ENCODE measurements at regions not wholly inside any gene's neighbourhood (a gene's known extent, or its start where the extent isn't known, plus 50 kb on each side); places are given as distances from the start of the nearest gene placed in this dataset.
"Not testable (repeated sequence)": the region's sequence is repeated elsewhere in the genome, so short reads cannot be mapped to it uniquely, and the experiment has no call there.

- no peak for DNase-seq
- intact Hi-C loops (cut with micrococcal nuclease): no loop called here
Measured at GRCh38 chr5:92885950-92886349, 695.1 kb downstream of the NR2F1-AS1 start.

GRCh38 chr5:92884469-92884868 is 696.5 kb downstream of the NR2F1-AS1 start:
- ATAC-seq (no peak), DNase-seq (no peak)
- intact Hi-C loops (cut with micrococcal nuclease): no loop called here

More at GRCh38 chr5:92885950-92886349, 695.1 kb downstream of the NR2F1-AS1 start:
- ATAC-seq: no peak

- intact Hi-C loops (cut with micrococcal nuclease): no loop called here
- DNase-seq: no peak
Measured at GRCh38 chr5:92879806-92880543, 701.0 kb downstream of the NR2F1-AS1 start.

GRCh38 chr5:92874790-92875189 is 706.2 kb downstream of the NR2F1-AS1 start:
- no peak for DNase-seq
- intact Hi-C loops (cut with micrococcal nuclease): no loop called here
- ATAC-seq: no peak

More at GRCh38 chr5:92879806-92880543, 701.0 kb downstream of the NR2F1-AS1 start:
- ATAC-seq: no peak

GRCh38 chr5:92868442-92868841 is 712.6 kb downstream of the NR2F1-AS1 start:
- DNase-seq (no peak), ATAC-seq (no peak)
- intact Hi-C loops (cut with micrococcal nuclease): no loop called here

- intact Hi-C loops (cut with micrococcal nuclease): no loop called here
- ATAC-seq: no peak
Measured at GRCh38 chr5:92864591-92864990, 716.4 kb downstream of the NR2F1-AS1 start.

GRCh38 chr5:92863666-92864065 is 717.4 kb downstream of the NR2F1-AS1 start:
- DNase-seq (no peak), ATAC-seq (no peak)
- intact Hi-C loops (cut with micrococcal nuclease): no loop called here

More at GRCh38 chr5:92864591-92864990, 716.4 kb downstream of the NR2F1-AS1 start:
- DNase-seq: no peak

GRCh38 chr5:92861531-92862285 is 719.3 kb downstream of the NR2F1-AS1 start:
- no peak for ATAC-seq

GRCh38 chr5:92860061-92860460 is 721.0 kb downstream of the NR2F1-AS1 start:
- intact Hi-C loops (cut with micrococcal nuclease): no loop called here
- DNase-seq (no peak), ATAC-seq (no peak)

More at GRCh38 chr5:92861531-92862285, 719.3 kb downstream of the NR2F1-AS1 start:
- no peak for DNase-seq
- intact Hi-C loops (cut with micrococcal nuclease): no loop called here

GRCh38 chr5:92852219-92852618 is 728.8 kb downstream of the NR2F1-AS1 start:
- intact Hi-C loops (cut with micrococcal nuclease): no loop called here
- ATAC-seq (no peak), DNase-seq (no peak)

GRCh38 chr5:92850886-92851285 is 730.1 kb downstream of the NR2F1-AS1 start:
- no peak for ATAC-seq

GRCh38 chr5:92849756-92850155 is 731.3 kb downstream of the NR2F1-AS1 start:
- ATAC-seq: no peak
- no peak for DNase-seq
- intact Hi-C loops (cut with micrococcal nuclease): no loop called here

More at GRCh38 chr5:92850886-92851285, 730.1 kb downstream of the NR2F1-AS1 start:
- intact Hi-C loops (cut with micrococcal nuclease): no loop called here
- no peak for DNase-seq

GRCh38 chr5:92841604-92842155 is 739.3 kb downstream of the NR2F1-AS1 start:
- intact Hi-C loops (cut with micrococcal nuclease): no loop called here
- no peak for ATAC-seq
- DNase-seq: no peak

GRCh38 chr5:92838253-92838652 is 742.8 kb downstream of the NR2F1-AS1 start:
- no peak for DNase-seq
- intact Hi-C loops (cut with micrococcal nuclease): no loop called here
- no peak for ATAC-seq

- DNase-seq (no peak), ATAC-seq (no peak)
- intact Hi-C loops (cut with micrococcal nuclease): loop anchor here (2.0 kb wide), 1 partner anchor 528 kb away; no protein-coding TSS in a partner anchor
Measured at GRCh38 chr5:92836855-92837755, 743.9 kb downstream of the NR2F1-AS1 start.

GRCh38 chr5:92835712-92836111 is 745.3 kb downstream of the NR2F1-AS1 start:
- ATAC-seq: no peak
- DNase-seq: no peak
- intact Hi-C loops (cut with micrococcal nuclease): loop anchor here (2.0 kb wide), 1 partner anchor 527 kb away; no protein-coding TSS in a partner anchor

GRCh38 chr5:92823551-92823950 is 757.5 kb downstream of the NR2F1-AS1 start:
- intact Hi-C loops (cut with micrococcal nuclease); ATAC-seq; DNase-seq: not testable (repeated sequence)

GRCh38 chr5:92822183-92822582 is 758.8 kb downstream of the NR2F1-AS1 start:
- intact Hi-C loops (cut with micrococcal nuclease): no loop called here
- no peak for ATAC-seq

More at GRCh38 chr5:92822183-92822582, 758.8 kb downstream of the NR2F1-AS1 start:
- DNase-seq: no peak

Data from left ventricle myocardium superior (tissue), 1 donor.